OCI-LY1 (cell line): ENCODE measurements at regions not wholly inside any gene's neighbourhood (a gene's known extent, or its start where the extent isn't known, plus 50 kb on each side); places are given as distances from the start of the nearest gene placed in this dataset.

Experiments
- EZH2 ChIP-seq: fragments of 200-600 bp; sonication (generic), shearing (Covaris generic); IDR thresholded peaks from 2 replicates; pipeline ENCODE4 v1.8.0; 2017; ENCODE audit warnings: borderline replicate concordance, mixed run types, mild to moderate bottlenecking, antibody characterized with exemption, low read length, moderate library complexity, mixed read lengths
- TF ChIP-seq, protein P1 (sequence below): fragments of 200-600 bp; sonication (generic), shearing (Covaris generic); IDR thresholded peaks from 2 replicates; pipeline ENCODE4 v1.5.1; 2017; ENCODE audit warnings: mild to moderate bottlenecking, antibody characterized with exemption, low read length, moderate library complexity, mixed read lengths

DNA sequence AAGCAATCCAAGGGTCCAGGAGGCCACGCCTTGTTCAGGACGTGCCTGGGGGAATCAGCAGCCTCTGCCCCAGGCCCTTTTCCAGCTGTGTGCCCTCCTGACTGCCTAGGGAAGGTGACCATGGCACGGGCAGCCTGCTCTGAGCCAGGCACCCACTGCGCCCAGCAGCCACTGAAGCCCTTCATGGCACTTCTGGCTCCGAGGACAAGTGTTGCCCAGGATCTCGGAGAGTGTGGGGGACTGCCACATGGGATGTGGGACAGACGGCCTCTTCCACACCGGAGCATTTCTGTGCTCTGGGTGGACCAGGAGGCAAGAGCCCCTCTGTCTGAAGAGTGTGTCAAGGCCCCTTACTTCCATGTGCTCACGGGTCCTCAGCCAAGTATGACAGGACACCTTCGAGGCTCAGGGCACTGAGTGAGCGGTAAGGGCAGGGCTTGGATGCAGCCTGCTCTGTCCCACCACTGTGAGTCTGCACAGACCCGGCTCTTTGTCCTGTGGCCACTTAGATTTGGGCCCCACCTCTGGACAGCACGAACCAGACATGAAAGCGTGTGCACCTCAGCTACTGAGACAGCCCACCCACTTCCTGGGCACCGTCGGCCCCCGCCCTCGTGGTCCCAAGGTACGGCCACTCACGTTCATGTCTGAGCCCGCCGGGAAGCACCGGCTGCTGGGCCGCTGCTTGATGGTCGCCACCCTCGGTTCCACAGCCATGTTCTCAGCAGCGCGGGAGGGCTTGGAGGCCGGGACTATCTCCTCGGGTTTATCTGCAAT is 93.6 kb downstream of the CTTN start:
- TF ChIP-seq, protein P1, sequence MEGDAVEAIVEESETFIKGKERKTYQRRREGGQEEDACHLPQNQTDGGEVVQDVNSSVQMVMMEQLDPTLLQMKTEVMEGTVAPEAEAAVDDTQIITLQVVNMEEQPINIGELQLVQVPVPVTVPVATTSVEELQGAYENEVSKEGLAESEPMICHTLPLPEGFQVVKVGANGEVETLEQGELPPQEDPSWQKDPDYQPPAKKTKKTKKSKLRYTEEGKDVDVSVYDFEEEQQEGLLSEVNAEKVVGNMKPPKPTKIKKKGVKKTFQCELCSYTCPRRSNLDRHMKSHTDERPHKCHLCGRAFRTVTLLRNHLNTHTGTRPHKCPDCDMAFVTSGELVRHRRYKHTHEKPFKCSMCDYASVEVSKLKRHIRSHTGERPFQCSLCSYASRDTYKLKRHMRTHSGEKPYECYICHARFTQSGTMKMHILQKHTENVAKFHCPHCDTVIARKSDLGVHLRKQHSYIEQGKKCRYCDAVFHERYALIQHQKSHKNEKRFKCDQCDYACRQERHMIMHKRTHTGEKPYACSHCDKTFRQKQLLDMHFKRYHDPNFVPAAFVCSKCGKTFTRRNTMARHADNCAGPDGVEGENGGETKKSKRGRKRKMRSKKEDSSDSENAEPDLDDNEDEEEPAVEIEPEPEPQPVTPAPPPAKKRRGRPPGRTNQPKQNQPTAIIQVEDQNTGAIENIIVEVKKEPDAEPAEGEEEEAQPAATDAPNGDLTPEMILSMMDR: no peak
- no peak for TF ChIP-seq EZH2
